GM23338 (cell line): ENCODE measurements at regions not wholly inside any gene's neighbourhood (a gene's known extent, or its start where the extent isn't known, plus 50 kb on each side); places are given as distances from the start of the nearest gene placed in this dataset.

ENCODE experiments used
- ATAC-seq: fragments of 200-7000 bp; cut with Tn5 transposase; 3 replicates; pipeline ENCODE4 v1.9.1; 2020
- DNase-seq: peaks from one replicate; pipeline ENCODE4 v3.0.0-alpha.2; 2015; ENCODE audit warnings: low spot score
- H2AFZ ChIP-seq: fragments of 200-600 bp; sonication (generic); 2 replicates; pipeline ENCODE4 v1.8.0; 2016; ENCODE audit warnings: antibody characterized with exemption, mild to moderate bottlenecking, moderate library complexity
- H3F3A ChIP-seq: fragments of 200-600 bp; sonication (generic); replicated peaks from 2 replicates; pipeline ENCODE4 v1.8.0; 2017; ENCODE audit warnings: antibody characterized with exemption, mixed run types, low read depth
- H3K27ac ChIP-seq: fragments of 200-600 bp; sonication (generic); 2 replicates; pipeline ENCODE4 v1.6.1; 2016; ENCODE audit warnings: low read depth
- H3K27me3 ChIP-seq: fragments of 200-600 bp; sonication (generic); 2 replicates; pipeline ENCODE4 v1.8.0; 2016; ENCODE audit warnings: mild to moderate bottlenecking, mixed run types, moderate library complexity; ENCODE audit not compliant: insufficient read depth
- H3K36me3 ChIP-seq: fragments of 200-600 bp; sonication (generic); 2 replicates; pipeline ENCODE4 v1.8.0; 2016; ENCODE audit warnings: mild to moderate bottlenecking; ENCODE audit not compliant: insufficient read depth
- H3K4me1 ChIP-seq: fragments of 200-600 bp; sonication (generic); 2 replicates; pipeline ENCODE4 v1.8.0; 2016; ENCODE audit warnings: mild to moderate bottlenecking, moderate library complexity; ENCODE audit not compliant: insufficient read depth
- H3K4me2 ChIP-seq: fragments of 200-600 bp; sonication (generic); 2 replicates; pipeline ENCODE4 v1.7.1; 2017; ENCODE audit warnings: mixed run types
- H3K4me3 ChIP-seq: fragments of 200-600 bp; sonication (generic); 2 replicates; pipeline ENCODE4 v1.6.1; 2016; ENCODE audit warnings: mixed run types
- H3K79me2 ChIP-seq: fragments of 200-600 bp; sonication (generic); replicated peaks from 2 replicates; pipeline ENCODE4 v1.8.0; 2017; ENCODE audit warnings: mild to moderate bottlenecking; ENCODE audit not compliant: insufficient read depth
- H3K9me2 ChIP-seq: fragments of 200-600 bp; sonication (generic); 2 replicates; pipeline ENCODE4 v1.8.0; 2017; ENCODE audit not compliant: insufficient read depth
- H4K20me1 ChIP-seq: fragments of 200-600 bp; sonication (generic); replicated peaks from 2 replicates; pipeline ENCODE4 v1.8.0; 2017; ENCODE audit warnings: mild to moderate bottlenecking; ENCODE audit not compliant: insufficient read depth
- H3K27ac Mint-ChIP-seq: 2 replicates; pipeline ENCODE4 v1.8.0; 2020; ENCODE audit warnings: inconsistent platforms, mild to moderate bottlenecking, moderate library complexity, mixed read lengths
- H3K27me3 Mint-ChIP-seq: 3 replicates; pipeline ENCODE4 v1.8.0; 2022; ENCODE audit warnings: low read depth, mild to moderate bottlenecking, moderate library complexity, mixed read lengths, inconsistent platforms; ENCODE audit not compliant: insufficient read depth, poor library complexity
- H3K36me3 Mint-ChIP-seq: 3 replicates; pipeline ENCODE4 v1.8.0; 2021; ENCODE audit warnings: low read depth, mild to moderate bottlenecking, inconsistent platforms, moderate library complexity, mixed read lengths
- H3K4me1 Mint-ChIP-seq: 3 replicates; pipeline ENCODE4 v1.8.0; 2020; ENCODE audit warnings: mild to moderate bottlenecking, inconsistent platforms, mixed read lengths
- H3K4me3 Mint-ChIP-seq: 3 replicates; pipeline ENCODE4 v1.8.0; 2021; ENCODE audit warnings: moderate library complexity, mild to moderate bottlenecking, inconsistent platforms, mixed read lengths
- H3K9me3 Mint-ChIP-seq: 3 replicates; pipeline ENCODE4 v1.8.0; 2020; ENCODE audit warnings: moderate library complexity, mild to moderate bottlenecking, inconsistent platforms, mixed read lengths
- CREB1 ChIP-seq: fragments of 250-450 bp; sonication (Bioruptor Pico); IDR thresholded peaks from 2 replicates; pipeline ENCODE4 v1.5.0; 2020; ENCODE audit warnings: low read depth, mild to moderate bottlenecking, moderate library complexity
- ETS1 ChIP-seq: IDR thresholded peaks from 2 replicates; pipeline ENCODE4 v1.6.1; 2016; ENCODE audit warnings: antibody characterized with exemption
- EZH2 ChIP-seq: fragments of 200-600 bp; sonication (generic); IDR thresholded peaks from one replicate; pipeline ENCODE4 v1.8.0; 2017; ENCODE audit warnings: antibody characterized with exemption, mild to moderate bottlenecking, low read depth; ENCODE audit not compliant: unreplicated experiment
- EZH2phosphoT487 ChIP-seq: fragments of 200-600 bp; sonication (generic); IDR thresholded peaks from one replicate; pipeline ENCODE4 v1.8.1; 2018; ENCODE audit warnings: antibody characterized with exemption; ENCODE audit not compliant: unreplicated experiment
- JUNB ChIP-seq: IDR thresholded peaks from one replicate; pipeline ENCODE4 v1.6.1; 2016; ENCODE audit warnings: antibody characterized with exemption; ENCODE audit not compliant: unreplicated experiment
- NANOG ChIP-seq: IDR thresholded peaks from 2 replicates; pipeline ENCODE4 v1.6.1; 2016; ENCODE audit warnings: antibody characterized with exemption, borderline replicate concordance
- POLR2AphosphoS5 ChIP-seq: IDR thresholded peaks from 2 replicates; pipeline ENCODE4 v1.6.1; 2016; ENCODE audit warnings: antibody characterized with exemption, low read depth
- STAT1 ChIP-seq: IDR thresholded peaks from one replicate; pipeline ENCODE4 v1.6.1; 2016; ENCODE audit warnings: antibody characterized with exemption; ENCODE audit not compliant: unreplicated experiment
- ZNF114 ChIP-seq: fragments of 250-450 bp; sonication (Bioruptor Pico); IDR thresholded peaks from 2 replicates; pipeline ENCODE4 v1.5.0; 2020; ENCODE audit warnings: mild to moderate bottlenecking, moderate library complexity
- ZNF331 ChIP-seq: fragments of 250-450 bp; sonication (Bioruptor Pico); IDR thresholded peaks from 2 replicates; pipeline ENCODE4 v1.5.0; 2020; ENCODE audit warnings: low read depth, mild to moderate bottlenecking, moderate library complexity
- TF ChIP-seq, protein P1 (sequence below): fragments of 250-450 bp; sonication (Bioruptor Pico); IDR thresholded peaks from 2 replicates; pipeline ENCODE4 v1.5.0; 2020; ENCODE audit warnings: mild to moderate bottlenecking, moderate library complexity
- TF ChIP-seq, protein P2 (sequence below): IDR thresholded peaks from one replicate; pipeline ENCODE4 v1.6.1; 2018; ENCODE audit warnings: antibody characterized with exemption; ENCODE audit not compliant: unreplicated experiment
- TF ChIP-seq, protein P3 (sequence below), 2 experiments: fragments of 200-600 bp in 1 of 2; sonication (generic) in 1 of 2; conservative IDR thresholded peaks; 2 replicates each; pipeline versions ENCODE4 v1.5.1 to v1.6.1; 2016 to 2017; ENCODE audit warnings: antibody characterized with exemption in 2 of 2, low read depth in 2 of 2, mild to moderate bottlenecking in 2 of 2, moderate library complexity in 1 of 2

DNA sequence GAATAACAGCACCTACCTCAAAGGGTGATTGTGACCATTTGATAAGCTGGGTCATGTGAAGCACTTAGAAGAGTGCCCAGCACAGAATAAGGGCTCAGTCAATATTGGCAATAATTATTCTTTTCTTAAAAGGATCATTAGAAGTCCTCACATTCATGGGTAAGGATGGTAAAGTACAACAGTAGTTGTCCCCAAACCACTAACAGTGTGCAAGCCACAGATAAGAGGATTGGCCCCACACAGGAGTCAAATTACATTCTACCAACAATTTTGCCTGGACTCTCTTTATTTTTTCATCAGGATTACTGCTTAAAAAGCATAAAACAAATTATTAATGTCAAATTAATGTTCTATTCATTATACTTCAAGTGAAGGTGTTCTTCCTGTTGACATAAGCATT, 271.5 kb upstream of the PDGFD start:
- H3F3A ChIP-seq: no peaks in the 10 kb centered on the region
- H3K9me2 ChIP-seq: no peaks in the 10 kb centered on the region
- H3K27me3 ChIP-seq: no peaks in the 10 kb centered on the region
- TF ChIP-seq CREB1 (CRISPR knock-in tag): no peak
- no peak for TF ChIP-seq EZH2
- no peak for TF ChIP-seq JUNB
- TF ChIP-seq, protein P1, sequence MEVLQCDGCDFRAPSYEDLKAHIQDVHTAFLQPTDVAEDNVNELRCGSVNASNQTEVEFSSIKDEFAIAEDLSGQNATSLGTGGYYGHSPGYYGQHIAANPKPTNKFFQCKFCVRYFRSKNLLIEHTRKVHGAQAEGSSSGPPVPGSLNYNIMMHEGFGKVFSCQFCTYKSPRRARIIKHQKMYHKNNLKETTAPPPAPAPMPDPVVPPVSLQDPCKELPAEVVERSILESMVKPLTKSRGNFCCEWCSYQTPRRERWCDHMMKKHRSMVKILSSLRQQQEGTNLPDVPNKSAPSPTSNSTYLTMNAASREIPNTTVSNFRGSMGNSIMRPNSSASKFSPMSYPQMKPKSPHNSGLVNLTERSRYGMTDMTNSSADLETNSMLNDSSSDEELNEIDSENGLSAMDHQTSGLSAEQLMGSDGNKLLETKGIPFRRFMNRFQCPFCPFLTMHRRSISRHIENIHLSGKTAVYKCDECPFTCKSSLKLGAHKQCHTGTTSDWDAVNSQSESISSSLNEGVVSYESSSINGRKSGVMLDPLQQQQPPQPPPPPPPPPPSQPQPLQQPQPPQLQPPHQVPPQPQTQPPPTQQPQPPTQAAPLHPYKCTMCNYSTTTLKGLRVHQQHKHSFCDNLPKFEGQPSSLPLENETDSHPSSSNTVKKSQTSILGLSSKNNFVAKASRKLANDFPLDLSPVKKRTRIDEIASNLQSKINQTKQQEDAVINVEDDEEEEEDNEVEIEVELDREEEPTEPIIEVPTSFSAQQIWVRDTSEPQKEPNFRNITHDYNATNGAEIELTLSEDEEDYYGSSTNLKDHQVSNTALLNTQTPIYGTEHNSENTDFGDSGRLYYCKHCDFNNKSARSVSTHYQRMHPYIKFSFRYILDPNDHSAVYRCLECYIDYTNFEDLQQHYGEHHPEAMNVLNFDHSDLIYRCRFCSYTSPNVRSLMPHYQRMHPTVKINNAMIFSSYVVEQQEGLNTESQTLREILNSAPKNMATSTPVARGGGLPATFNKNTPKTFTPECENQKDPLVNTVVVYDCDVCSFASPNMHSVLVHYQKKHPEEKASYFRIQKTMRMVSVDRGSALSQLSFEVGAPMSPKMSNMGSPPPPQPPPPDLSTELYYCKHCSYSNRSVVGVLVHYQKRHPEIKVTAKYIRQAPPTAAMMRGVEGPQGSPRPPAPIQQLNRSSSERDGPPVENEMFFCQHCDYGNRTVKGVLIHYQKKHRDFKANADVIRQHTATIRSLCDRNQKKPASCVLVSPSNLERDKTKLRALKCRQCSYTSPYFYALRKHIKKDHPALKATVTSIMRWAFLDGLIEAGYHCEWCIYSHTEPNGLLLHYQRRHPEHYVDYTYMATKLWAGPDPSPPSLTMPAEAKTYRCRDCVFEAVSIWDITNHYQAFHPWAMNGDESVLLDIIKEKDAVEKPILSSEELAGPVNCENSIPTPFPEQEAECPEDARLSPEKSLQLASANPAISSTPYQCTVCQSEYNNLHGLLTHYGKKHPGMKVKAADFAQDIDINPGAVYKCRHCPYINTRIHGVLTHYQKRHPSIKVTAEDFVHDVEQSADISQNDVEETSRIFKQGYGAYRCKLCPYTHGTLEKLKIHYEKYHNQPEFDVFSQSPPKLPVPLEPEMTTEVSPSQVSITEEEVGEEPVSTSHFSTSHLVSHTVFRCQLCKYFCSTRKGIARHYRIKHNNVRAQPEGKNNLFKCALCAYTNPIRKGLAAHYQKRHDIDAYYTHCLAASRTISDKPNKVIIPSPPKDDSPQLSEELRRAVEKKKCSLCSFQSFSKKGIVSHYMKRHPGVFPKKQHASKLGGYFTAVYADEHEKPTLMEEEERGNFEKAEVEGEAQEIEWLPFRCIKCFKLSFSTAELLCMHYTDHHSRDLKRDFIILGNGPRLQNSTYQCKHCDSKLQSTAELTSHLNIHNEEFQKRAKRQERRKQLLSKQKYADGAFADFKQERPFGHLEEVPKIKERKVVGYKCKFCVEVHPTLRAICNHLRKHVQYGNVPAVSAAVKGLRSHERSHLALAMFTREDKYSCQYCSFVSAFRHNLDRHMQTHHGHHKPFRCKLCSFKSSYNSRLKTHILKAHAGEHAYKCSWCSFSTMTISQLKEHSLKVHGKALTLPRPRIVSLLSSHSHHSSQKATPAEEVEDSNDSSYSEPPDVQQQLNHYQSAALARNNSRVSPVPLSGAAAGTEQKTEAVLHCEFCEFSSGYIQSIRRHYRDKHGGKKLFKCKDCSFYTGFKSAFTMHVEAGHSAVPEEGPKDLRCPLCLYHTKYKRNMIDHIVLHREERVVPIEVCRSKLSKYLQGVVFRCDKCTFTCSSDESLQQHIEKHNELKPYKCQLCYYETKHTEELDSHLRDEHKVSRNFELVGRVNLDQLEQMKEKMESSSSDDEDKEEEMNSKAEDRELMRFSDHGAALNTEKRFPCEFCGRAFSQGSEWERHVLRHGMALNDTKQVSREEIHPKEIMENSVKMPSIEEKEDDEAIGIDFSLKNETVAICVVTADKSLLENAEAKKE (CRISPR knock-in tag): no peak
- TF ChIP-seq STAT1: no peak
- TF ChIP-seq ETS1: no peak
- TF ChIP-seq ZNF331 (CRISPR knock-in tag): no peak
- TF ChIP-seq POLR2AphosphoS5: no peak
- TF ChIP-seq, protein P2, sequence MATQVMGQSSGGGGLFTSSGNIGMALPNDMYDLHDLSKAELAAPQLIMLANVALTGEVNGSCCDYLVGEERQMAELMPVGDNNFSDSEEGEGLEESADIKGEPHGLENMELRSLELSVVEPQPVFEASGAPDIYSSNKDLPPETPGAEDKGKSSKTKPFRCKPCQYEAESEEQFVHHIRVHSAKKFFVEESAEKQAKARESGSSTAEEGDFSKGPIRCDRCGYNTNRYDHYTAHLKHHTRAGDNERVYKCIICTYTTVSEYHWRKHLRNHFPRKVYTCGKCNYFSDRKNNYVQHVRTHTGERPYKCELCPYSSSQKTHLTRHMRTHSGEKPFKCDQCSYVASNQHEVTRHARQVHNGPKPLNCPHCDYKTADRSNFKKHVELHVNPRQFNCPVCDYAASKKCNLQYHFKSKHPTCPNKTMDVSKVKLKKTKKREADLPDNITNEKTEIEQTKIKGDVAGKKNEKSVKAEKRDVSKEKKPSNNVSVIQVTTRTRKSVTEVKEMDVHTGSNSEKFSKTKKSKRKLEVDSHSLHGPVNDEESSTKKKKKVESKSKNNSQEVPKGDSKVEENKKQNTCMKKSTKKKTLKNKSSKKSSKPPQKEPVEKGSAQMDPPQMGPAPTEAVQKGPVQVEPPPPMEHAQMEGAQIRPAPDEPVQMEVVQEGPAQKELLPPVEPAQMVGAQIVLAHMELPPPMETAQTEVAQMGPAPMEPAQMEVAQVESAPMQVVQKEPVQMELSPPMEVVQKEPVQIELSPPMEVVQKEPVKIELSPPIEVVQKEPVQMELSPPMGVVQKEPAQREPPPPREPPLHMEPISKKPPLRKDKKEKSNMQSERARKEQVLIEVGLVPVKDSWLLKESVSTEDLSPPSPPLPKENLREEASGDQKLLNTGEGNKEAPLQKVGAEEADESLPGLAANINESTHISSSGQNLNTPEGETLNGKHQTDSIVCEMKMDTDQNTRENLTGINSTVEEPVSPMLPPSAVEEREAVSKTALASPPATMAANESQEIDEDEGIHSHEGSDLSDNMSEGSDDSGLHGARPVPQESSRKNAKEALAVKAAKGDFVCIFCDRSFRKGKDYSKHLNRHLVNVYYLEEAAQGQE: no peak
- TF ChIP-seq, protein P3, sequence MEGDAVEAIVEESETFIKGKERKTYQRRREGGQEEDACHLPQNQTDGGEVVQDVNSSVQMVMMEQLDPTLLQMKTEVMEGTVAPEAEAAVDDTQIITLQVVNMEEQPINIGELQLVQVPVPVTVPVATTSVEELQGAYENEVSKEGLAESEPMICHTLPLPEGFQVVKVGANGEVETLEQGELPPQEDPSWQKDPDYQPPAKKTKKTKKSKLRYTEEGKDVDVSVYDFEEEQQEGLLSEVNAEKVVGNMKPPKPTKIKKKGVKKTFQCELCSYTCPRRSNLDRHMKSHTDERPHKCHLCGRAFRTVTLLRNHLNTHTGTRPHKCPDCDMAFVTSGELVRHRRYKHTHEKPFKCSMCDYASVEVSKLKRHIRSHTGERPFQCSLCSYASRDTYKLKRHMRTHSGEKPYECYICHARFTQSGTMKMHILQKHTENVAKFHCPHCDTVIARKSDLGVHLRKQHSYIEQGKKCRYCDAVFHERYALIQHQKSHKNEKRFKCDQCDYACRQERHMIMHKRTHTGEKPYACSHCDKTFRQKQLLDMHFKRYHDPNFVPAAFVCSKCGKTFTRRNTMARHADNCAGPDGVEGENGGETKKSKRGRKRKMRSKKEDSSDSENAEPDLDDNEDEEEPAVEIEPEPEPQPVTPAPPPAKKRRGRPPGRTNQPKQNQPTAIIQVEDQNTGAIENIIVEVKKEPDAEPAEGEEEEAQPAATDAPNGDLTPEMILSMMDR (conservative IDR thresholded peaks at IDR 0.05; ENCODE audit: low read depth in 2 of 2): no peak
- no peak for TF ChIP-seq EZH2phosphoT487
- TF ChIP-seq NANOG: no peak
- no peak for TF ChIP-seq ZNF114 (CRISPR knock-in tag)
- no peaks in the 10 kb centered on the region for H4K20me1 ChIP-seq
- Mint-ChIP-seq H3K27ac (no peak overlapping the region), H3K9me3 (no peaks in the 10 kb centered on the region; the same call in 2 of the 3 replicates), H3K36me3 (peaks cover 4% of the 10 kb centered on the region; the same call in 2 of the 3 replicates), H3K27me3 (no peaks in the 10 kb centered on the region), H3K4me3 (no peak overlapping the region), H3K4me1 (peaks cover 14% of the 10 kb centered on the region)
- no peak for DNase-seq
- H3K4me3 ChIP-seq: no peak overlapping the region
- peaks cover 3% of the 10 kb centered on the region; the same call in 1 of the 2 replicates for H3K4me1 ChIP-seq
- no peak overlapping the region for H2AFZ ChIP-seq
- H3K27ac ChIP-seq: no peak overlapping the region
- H3K79me2 ChIP-seq: no peaks in the 10 kb centered on the region
- H3K36me3 ChIP-seq: no peaks in the 10 kb centered on the region
- ATAC-seq: no peak
- no peak overlapping the region for H3K4me2 ChIP-seq
